ENCODE measurements at regions not wholly inside any gene's neighbourhood (a gene's known extent, or its start where the extent isn't known, plus 50 kb on each side); places are given as distances from the start of the nearest gene placed in this dataset.

- TF ChIP-seq, protein P1, sequence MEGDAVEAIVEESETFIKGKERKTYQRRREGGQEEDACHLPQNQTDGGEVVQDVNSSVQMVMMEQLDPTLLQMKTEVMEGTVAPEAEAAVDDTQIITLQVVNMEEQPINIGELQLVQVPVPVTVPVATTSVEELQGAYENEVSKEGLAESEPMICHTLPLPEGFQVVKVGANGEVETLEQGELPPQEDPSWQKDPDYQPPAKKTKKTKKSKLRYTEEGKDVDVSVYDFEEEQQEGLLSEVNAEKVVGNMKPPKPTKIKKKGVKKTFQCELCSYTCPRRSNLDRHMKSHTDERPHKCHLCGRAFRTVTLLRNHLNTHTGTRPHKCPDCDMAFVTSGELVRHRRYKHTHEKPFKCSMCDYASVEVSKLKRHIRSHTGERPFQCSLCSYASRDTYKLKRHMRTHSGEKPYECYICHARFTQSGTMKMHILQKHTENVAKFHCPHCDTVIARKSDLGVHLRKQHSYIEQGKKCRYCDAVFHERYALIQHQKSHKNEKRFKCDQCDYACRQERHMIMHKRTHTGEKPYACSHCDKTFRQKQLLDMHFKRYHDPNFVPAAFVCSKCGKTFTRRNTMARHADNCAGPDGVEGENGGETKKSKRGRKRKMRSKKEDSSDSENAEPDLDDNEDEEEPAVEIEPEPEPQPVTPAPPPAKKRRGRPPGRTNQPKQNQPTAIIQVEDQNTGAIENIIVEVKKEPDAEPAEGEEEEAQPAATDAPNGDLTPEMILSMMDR (IDR thresholded peaks at IDR 0.05) = no peak
- H3K27me3 ChIP-seq (ENCODE audit: low read depth) = peaks cover 9% of the 10 kb centered on the region
- no peak overlapping the region for H3K27ac ChIP-seq
- ATAC-seq = no peak
- H3K36me3 ChIP-seq = no peaks in the 10 kb centered on the region
- H3K4me3 ChIP-seq = no peak overlapping the region
- no peak for DNase-seq
- intact Hi-C loops (cut with DNase I) = no loop called here
- H3K9me3 ChIP-seq = no peaks in the 10 kb centered on the region
- peaks cover 12% of the 10 kb centered on the region for H3K4me1 ChIP-seq
Measured at GRCh38 chr6:157770946-157771345, 52.1 kb upstream of the SNX9 start.

DNA sequence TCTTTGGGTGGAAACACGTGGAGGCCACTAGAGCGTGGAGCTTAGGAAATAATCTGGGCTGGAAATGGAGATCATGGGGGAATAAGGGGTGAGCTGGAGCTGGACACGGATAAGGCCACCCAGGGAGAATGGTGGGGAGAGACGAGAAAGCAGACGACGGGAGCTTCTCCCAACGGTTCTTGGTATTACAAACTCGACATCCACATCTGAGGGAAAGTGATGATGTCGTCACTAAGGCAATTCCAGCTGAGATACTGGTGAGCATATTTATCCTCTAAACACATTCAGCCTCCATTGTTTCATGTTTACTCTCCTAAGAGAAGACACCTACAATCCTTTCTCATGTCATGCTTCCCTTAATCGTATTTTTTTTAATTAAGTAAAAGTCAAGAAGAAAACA lies 50.2 kb upstream of the SNX9 start:
- ATAC-seq = no peak
- Histone ChIP-seq H3K9me3 (no peaks in the 10 kb centered on the region), H3K4me1 (peaks cover 12% of the 10 kb centered on the region), H3K27me3 (ENCODE audit: low read depth) (peaks cover 9% of the 10 kb centered on the region), H3K4me3 (no peak overlapping the region), H3K27ac (no peak overlapping the region), H3K36me3 (no peaks in the 10 kb centered on the region)
- no peak for DNase-seq
- intact Hi-C loops (cut with DNase I) = no loop called here
- TF ChIP-seq, protein P1 (IDR thresholded peaks at IDR 0.05) = no peak

Measured in lower lobe of right lung (tissue), 2 donors.